Panc1 (cell line): ENCODE measurements at regions not wholly inside any gene's neighbourhood (a gene's known extent, or its start where the extent isn't known, plus 50 kb on each side); places are given as distances from the start of the nearest gene placed in this dataset.

Experiments used
- ATAC-seq: fragments of 200-7000 bp; cut with Tn5 transposase; 2 replicates; pipeline ENCODE4 v1.9.1; 2020; ENCODE audit warnings: mild to moderate bottlenecking, moderate library complexity
- BruUV-seq: library from RNA; stranded (reverse); fragments of 400-500 nt; replicated peaks from 2 replicates; lab custom pipeline; 2021; lab: Mats Ljungman, UMichigan
- CTCF ChIA-PET: fragments of 300-600 bp; sonication (Branson Sonifier 250); formaldehyde crosslinking; loops from one replicate; lab custom pipeline; 2022; ENCODE audit warnings: antibody characterized with exemption; lab: Charles Lee
- POLR2A ChIA-PET: fragments of 300-600 bp; sonication (Branson Sonifier 250); formaldehyde crosslinking; loops from one replicate; lab custom pipeline; 2022; ENCODE audit warnings: antibody characterized with exemption; lab: Charles Lee
- DNase-seq: peaks from one replicate; pipeline ENCODE4 v3.0.0-alpha.2; 2010; ENCODE audit warnings: low read depth, low spot score
- H3K27ac ChIP-seq: 2 replicates; pipeline ENCODE4 v1.5.1; 2011; ENCODE audit warnings: mild to moderate bottlenecking, low read length, inconsistent platforms
- H3K27me3 ChIP-seq: fragments of 200-500 bp; sonication (Bioruptor generic); 2 replicates; pipeline ENCODE4 v1.6.0; 2014; ENCODE audit warnings: low read length, inconsistent platforms; ENCODE audit not compliant: control insufficient read depth, insufficient read depth
- H3K36me3 ChIP-seq: fragments of 200-500 bp; sonication (Bioruptor generic); 2 replicates; pipeline ENCODE4 v1.5.1; 2014; ENCODE audit warnings: inconsistent platforms, mild to moderate bottlenecking, low read length, moderate library complexity; ENCODE audit not compliant: control insufficient read depth, insufficient read depth
- H3K4me1 ChIP-seq: 2 replicates; pipeline ENCODE4 v1.5.1; 2011; ENCODE audit warnings: inconsistent platforms, mild to moderate bottlenecking, low read length, moderate library complexity; ENCODE audit not compliant: control insufficient read depth, insufficient read depth
- H3K4me3 ChIP-seq, 2 experiments: 2 replicates each; pipeline ENCODE4 v1.5.1; 2011 to 2012; ENCODE audit warnings: low read depth in 2 of 2, low read length in 2 of 2, mild to moderate bottlenecking in 2 of 2, inconsistent platforms in 1 of 2, moderate library complexity in 1 of 2
- H3K9me3 ChIP-seq: fragments of 200-500 bp; sonication (Bioruptor generic); 2 replicates; pipeline ENCODE4 v1.5.1; 2014; ENCODE audit warnings: low read depth, mild to moderate bottlenecking, inconsistent platforms, low read length, moderate library complexity; ENCODE audit not compliant: control insufficient read depth, insufficient read depth
- POLR2AphosphoS5 ChIP-seq: IDR thresholded peaks from 2 replicates; pipeline ENCODE4 v1.6.1; 2012; ENCODE audit warnings: mild to moderate bottlenecking, low read depth, low read length, moderate library complexity
- SIN3A ChIP-seq: IDR thresholded peaks from 2 replicates; pipeline ENCODE4 v1.6.1; 2012; ENCODE audit warnings: low read depth, mild to moderate bottlenecking, low read length, moderate library complexity, borderline replicate concordance; ENCODE audit not compliant: insufficient read depth
- in situ Hi-C: cut with HindIII; loops from 2 replicates; pipeline ENCODE4 v1.10.0; 2016; ENCODE audit warnings: low sequenced_read_pairs, low pct_unique_long_range_greater_than_20kb
- intact Hi-C: fragments of 100-400 bp; cut with micrococcal nuclease; formaldehyde crosslinking; loops from one replicate; pipeline ENCODE4 v1.10.0; 2022; ENCODE audit not compliant: unreplicated experiment
- TF ChIP-seq, protein P1 (sequence below): fragments of 450-650 bp; IDR thresholded peaks from 2 replicates; pipeline ENCODE4 v1.5.1; 2017; ENCODE audit warnings: mild to moderate bottlenecking
- TF ChIP-seq, protein P2 (sequence below), 2 experiments: IDR thresholded peaks; 2 replicates each; pipeline ENCODE4 v1.6.1; 2011 to 2012; ENCODE audit warnings: low read depth in 2 of 2, control low read depth in 1 of 2, low read length in 1 of 2, mild to moderate bottlenecking in 1 of 2, moderate library complexity in 1 of 2; ENCODE audit not compliant: insufficient read depth in 1 of 2

DNA sequence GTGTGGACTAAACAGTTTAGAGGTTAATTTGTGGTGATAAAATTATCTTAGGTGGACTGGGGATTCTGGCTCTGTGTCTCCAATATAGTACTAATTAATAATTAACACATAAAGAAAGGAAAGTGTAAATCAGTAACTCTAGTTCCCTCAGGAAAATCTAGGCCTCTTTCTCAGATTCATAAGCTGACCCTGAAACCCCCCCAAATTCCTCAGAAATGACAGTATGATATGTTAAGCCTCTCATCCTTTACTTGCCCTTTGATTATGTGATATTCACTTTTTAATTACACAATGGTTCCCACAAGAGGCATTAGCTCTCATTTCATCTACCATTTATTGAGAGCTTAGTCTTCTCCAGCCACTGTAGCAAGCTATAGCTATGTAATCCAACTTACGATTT is 636.2 kb upstream of the SEMA6A start:
- H3K4me1 ChIP-seq, result no peaks in the 10 kb centered on the region
- CTCF ChIA-PET, result no interaction called here
- in situ Hi-C loops (no loop called here), intact Hi-C loops (no loop called here)
- no peaks in the 10 kb centered on the region for H3K36me3 ChIP-seq
- POLR2A ChIA-PET, result no interaction called here
- H3K9me3 ChIP-seq, result no peaks in the 10 kb centered on the region
- no peak overlapping the region for H3K4me3 ChIP-seq
- BruUV-seq, result no TSS peak
- DNase-seq (no peak), ATAC-seq (no peak)
- no peak overlapping the region for H3K27ac ChIP-seq
- H3K27me3 ChIP-seq, result no peaks in the 10 kb centered on the region
- TF ChIP-seq, protein P1, sequence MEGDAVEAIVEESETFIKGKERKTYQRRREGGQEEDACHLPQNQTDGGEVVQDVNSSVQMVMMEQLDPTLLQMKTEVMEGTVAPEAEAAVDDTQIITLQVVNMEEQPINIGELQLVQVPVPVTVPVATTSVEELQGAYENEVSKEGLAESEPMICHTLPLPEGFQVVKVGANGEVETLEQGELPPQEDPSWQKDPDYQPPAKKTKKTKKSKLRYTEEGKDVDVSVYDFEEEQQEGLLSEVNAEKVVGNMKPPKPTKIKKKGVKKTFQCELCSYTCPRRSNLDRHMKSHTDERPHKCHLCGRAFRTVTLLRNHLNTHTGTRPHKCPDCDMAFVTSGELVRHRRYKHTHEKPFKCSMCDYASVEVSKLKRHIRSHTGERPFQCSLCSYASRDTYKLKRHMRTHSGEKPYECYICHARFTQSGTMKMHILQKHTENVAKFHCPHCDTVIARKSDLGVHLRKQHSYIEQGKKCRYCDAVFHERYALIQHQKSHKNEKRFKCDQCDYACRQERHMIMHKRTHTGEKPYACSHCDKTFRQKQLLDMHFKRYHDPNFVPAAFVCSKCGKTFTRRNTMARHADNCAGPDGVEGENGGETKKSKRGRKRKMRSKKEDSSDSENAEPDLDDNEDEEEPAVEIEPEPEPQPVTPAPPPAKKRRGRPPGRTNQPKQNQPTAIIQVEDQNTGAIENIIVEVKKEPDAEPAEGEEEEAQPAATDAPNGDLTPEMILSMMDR, result no peak
- TF ChIP-seq POLR2AphosphoS5, result no peak
- TF ChIP-seq, protein P2, sequence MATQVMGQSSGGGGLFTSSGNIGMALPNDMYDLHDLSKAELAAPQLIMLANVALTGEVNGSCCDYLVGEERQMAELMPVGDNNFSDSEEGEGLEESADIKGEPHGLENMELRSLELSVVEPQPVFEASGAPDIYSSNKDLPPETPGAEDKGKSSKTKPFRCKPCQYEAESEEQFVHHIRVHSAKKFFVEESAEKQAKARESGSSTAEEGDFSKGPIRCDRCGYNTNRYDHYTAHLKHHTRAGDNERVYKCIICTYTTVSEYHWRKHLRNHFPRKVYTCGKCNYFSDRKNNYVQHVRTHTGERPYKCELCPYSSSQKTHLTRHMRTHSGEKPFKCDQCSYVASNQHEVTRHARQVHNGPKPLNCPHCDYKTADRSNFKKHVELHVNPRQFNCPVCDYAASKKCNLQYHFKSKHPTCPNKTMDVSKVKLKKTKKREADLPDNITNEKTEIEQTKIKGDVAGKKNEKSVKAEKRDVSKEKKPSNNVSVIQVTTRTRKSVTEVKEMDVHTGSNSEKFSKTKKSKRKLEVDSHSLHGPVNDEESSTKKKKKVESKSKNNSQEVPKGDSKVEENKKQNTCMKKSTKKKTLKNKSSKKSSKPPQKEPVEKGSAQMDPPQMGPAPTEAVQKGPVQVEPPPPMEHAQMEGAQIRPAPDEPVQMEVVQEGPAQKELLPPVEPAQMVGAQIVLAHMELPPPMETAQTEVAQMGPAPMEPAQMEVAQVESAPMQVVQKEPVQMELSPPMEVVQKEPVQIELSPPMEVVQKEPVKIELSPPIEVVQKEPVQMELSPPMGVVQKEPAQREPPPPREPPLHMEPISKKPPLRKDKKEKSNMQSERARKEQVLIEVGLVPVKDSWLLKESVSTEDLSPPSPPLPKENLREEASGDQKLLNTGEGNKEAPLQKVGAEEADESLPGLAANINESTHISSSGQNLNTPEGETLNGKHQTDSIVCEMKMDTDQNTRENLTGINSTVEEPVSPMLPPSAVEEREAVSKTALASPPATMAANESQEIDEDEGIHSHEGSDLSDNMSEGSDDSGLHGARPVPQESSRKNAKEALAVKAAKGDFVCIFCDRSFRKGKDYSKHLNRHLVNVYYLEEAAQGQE (IDR thresholded peaks at IDR 0.05; ENCODE audit: insufficient read depth in 1 of 2, low read depth in 2 of 2, low read length in 1 of 2), result no peak
- no peak for TF ChIP-seq SIN3A

DNA sequence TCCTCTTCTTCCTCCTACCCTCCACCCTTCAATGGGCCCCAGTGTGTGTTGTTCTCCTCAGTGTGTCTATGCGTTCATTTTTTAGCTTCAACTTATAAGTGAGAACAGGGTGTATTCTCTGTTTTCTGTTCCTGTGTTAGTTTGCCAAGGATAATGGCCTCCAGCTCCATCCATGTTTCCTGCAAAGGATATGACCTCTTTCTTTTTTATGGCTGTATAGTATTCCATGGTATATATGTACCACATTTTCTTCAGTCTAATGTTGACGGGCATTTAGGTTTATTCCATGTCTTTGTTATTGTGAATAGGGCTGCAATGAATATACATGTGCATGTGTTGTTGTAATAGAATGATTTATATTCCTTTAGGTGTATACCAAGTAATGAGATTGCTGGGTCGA is 634.9 kb upstream of the SEMA6A start:
- no peak for DNase-seq
- no peaks in the 10 kb centered on the region for H3K4me1 ChIP-seq
- no peak overlapping the region for H3K4me3 ChIP-seq
- H3K9me3 ChIP-seq, result no peaks in the 10 kb centered on the region
- no peaks in the 10 kb centered on the region for H3K27me3 ChIP-seq
- in situ Hi-C loops, result no loop called here
- ChIA-PET CTCF (no interaction called here), POLR2A (no interaction called here)
- ATAC-seq, result no peak
- no peak overlapping the region for H3K27ac ChIP-seq
- intact Hi-C loops, result no loop called here
- no peaks in the 10 kb centered on the region for H3K36me3 ChIP-seq
- TF ChIP-seq, protein P1, result no peak
- TF ChIP-seq, protein P2 (IDR thresholded peaks at IDR 0.05; ENCODE audit: insufficient read depth in 1 of 2, low read depth in 2 of 2, low read length in 1 of 2), result no peak
- BruUV-seq, result no TSS peak
